HL-60 (cell line): ENCODE measurements at regions not wholly inside any gene's neighbourhood (a gene's known extent, or its start where the extent isn't known, plus 50 kb on each side); places are given as distances from the start of the nearest gene placed in this dataset.
"Not testable (repeated sequence)": the region's sequence is repeated elsewhere in the genome, so short reads cannot be mapped to it uniquely, and the experiment has no call there.

Source experiments
- POLR2AphosphoS5 ChIP-seq: IDR thresholded peaks from 2 replicates; pipeline ENCODE4 v1.6.1; 2012; ENCODE audit warnings: low read depth
- REST ChIP-seq: IDR thresholded peaks from 2 replicates; pipeline ENCODE4 v1.6.1; 2012; ENCODE audit warnings: low read depth; ENCODE audit not compliant: insufficient replicate concordance
- SPI1 ChIP-seq: IDR thresholded peaks from 2 replicates; pipeline ENCODE4 v1.6.1; 2012; ENCODE audit warnings: low read depth, mild to moderate bottlenecking, borderline replicate concordance
- TF ChIP-seq, protein P1 (sequence below): IDR thresholded peaks from one replicate; pipeline ENCODE4 v1.5.1; 2011; ENCODE audit warnings: low read length, control low read depth, inconsistent platforms; ENCODE audit not compliant: insufficient read depth

GRCh38 chr3:161639095-161639494 lies 142.5 kb downstream of the OTOL1 start:
- not testable (repeated sequence) for TF ChIP-seq REST, SPI1, POLR2AphosphoS5
- TF ChIP-seq, protein P1, sequence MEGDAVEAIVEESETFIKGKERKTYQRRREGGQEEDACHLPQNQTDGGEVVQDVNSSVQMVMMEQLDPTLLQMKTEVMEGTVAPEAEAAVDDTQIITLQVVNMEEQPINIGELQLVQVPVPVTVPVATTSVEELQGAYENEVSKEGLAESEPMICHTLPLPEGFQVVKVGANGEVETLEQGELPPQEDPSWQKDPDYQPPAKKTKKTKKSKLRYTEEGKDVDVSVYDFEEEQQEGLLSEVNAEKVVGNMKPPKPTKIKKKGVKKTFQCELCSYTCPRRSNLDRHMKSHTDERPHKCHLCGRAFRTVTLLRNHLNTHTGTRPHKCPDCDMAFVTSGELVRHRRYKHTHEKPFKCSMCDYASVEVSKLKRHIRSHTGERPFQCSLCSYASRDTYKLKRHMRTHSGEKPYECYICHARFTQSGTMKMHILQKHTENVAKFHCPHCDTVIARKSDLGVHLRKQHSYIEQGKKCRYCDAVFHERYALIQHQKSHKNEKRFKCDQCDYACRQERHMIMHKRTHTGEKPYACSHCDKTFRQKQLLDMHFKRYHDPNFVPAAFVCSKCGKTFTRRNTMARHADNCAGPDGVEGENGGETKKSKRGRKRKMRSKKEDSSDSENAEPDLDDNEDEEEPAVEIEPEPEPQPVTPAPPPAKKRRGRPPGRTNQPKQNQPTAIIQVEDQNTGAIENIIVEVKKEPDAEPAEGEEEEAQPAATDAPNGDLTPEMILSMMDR: not testable (repeated sequence)
